ENCODE measurements at regions not wholly inside any gene's neighbourhood (a gene's known extent, or its start where the extent isn't known, plus 50 kb on each side); places are given as distances from the start of the nearest gene placed in this dataset.

- Histone ChIP-seq H3K36me3 (ENCODE audit: low read depth, missing control alignments) (no peaks in the 10 kb centered on the region), H3K9me3 (no peaks in the 10 kb centered on the region), H3K4me3 (no peak overlapping the region), H3K4me1 (no peaks in the 10 kb centered on the region), H3K27ac (no peak overlapping the region), H3K27me3 (no peaks in the 10 kb centered on the region)
- intact Hi-C loops (cut with DNase I; ENCODE audit: low total_unique reads), result no loop called here
- TF ChIP-seq CTCF (IDR thresholded peaks at IDR 0.05) (no peak), POLR2A (IDR thresholded peaks at IDR 0.05) (no peak)
- DNase-seq, result no peak
- WGBS, 2 donors, result 72 to 76% methylated on average over 5 of the region's 5 CpGs
Measured at GRCh38 chr6:128659878-128660622, 139.7 kb upstream of the PTPRK start.

GRCh38 chr6:128659276-128659675 lies 138.9 kb upstream of the PTPRK start:
- intact Hi-C loops (cut with DNase I; ENCODE audit: low total_unique reads), result no loop called here
- H3K4me1 ChIP-seq, result no peaks in the 10 kb centered on the region
- 91 to 100% methylated on average over 1 of the region's 1 CpG for WGBS, 2 donors
- no peak overlapping the region for H3K27ac ChIP-seq
- no peaks in the 10 kb centered on the region for H3K9me3 ChIP-seq
- no peak for DNase-seq
- no peaks in the 10 kb centered on the region for H3K27me3 ChIP-seq
- TF ChIP-seq CTCF (IDR thresholded peaks at IDR 0.05) (no peak), POLR2A (IDR thresholded peaks at IDR 0.05) (no peak)
- H3K36me3 ChIP-seq (ENCODE audit: low read depth, missing control alignments), result no peaks in the 10 kb centered on the region
- H3K4me3 ChIP-seq, result no peak overlapping the region

GRCh38 chr6:128657181-128657580 lies 136.8 kb upstream of the PTPRK start:
- no peaks in the 10 kb centered on the region for H3K9me3 ChIP-seq
- TF ChIP-seq POLR2A (IDR thresholded peaks at IDR 0.05) (no peak), CTCF (IDR thresholded peaks at IDR 0.05) (no peak)
- intact Hi-C loops (cut with DNase I; ENCODE audit: low total_unique reads), result no loop called here
- DNase-seq, result no peak
- no peaks in the 10 kb centered on the region for H3K36me3 ChIP-seq (ENCODE audit: low read depth, missing control alignments)
- no peaks in the 10 kb centered on the region for H3K4me1 ChIP-seq
- no peak overlapping the region for H3K4me3 ChIP-seq
- H3K27me3 ChIP-seq, result no peaks in the 10 kb centered on the region
- H3K27ac ChIP-seq, result no peak overlapping the region

GRCh38 chr6:128655978-128656498 lies 135.6 kb upstream of the PTPRK start:
- no peak for DNase-seq
- Histone ChIP-seq H3K9me3 (no peaks in the 10 kb centered on the region), H3K4me1 (no peaks in the 10 kb centered on the region), H3K36me3 (ENCODE audit: low read depth, missing control alignments) (no peaks in the 10 kb centered on the region), H3K27ac (no peak overlapping the region), H3K4me3 (no peak overlapping the region), H3K27me3 (no peaks in the 10 kb centered on the region)
- WGBS, 2 donors, result 46 to 78% methylated on average over 1 of the region's 1 CpG
- no peak for TF ChIP-seq POLR2A (IDR thresholded peaks at IDR 0.05)
- intact Hi-C loops (cut with DNase I; ENCODE audit: low total_unique reads), result no loop called here

GRCh38 chr6:128648022-128648598 lies 127.7 kb upstream of the PTPRK start:
- 80 to 87% methylated on average over 2 of the region's 2 CpGs for WGBS, 2 donors
- DNase-seq, result no peak
- Histone ChIP-seq H3K27ac (no peak overlapping the region), H3K4me3 (no peak overlapping the region), H3K4me1 (no peaks in the 10 kb centered on the region), H3K9me3 (no peaks in the 10 kb centered on the region), H3K27me3 (no peaks in the 10 kb centered on the region), H3K36me3 (ENCODE audit: low read depth, missing control alignments) (no peaks in the 10 kb centered on the region)
- intact Hi-C loops (cut with DNase I; ENCODE audit: low total_unique reads), result no loop called here
- TF ChIP-seq POLR2A (IDR thresholded peaks at IDR 0.05) (no peak), CTCF (IDR thresholded peaks at IDR 0.05) (no peak)
